ENCODE measurements at regions not wholly inside any gene's neighbourhood (a gene's known extent, or its start where the extent isn't known, plus 50 kb on each side); places are given as distances from the start of the nearest gene placed in this dataset.

GRCh38 chr1:195608883-195609282, 999.4 kb downstream of the KCNT2 start:
- DNase-seq (ENCODE audit: low read depth) = no peak
- peak; percentile 19 for TF ChIP-seq CTCF (IDR thresholded peaks at IDR 0.05; ENCODE audit: insufficient read depth, low read length)
- no peak overlapping the region for H3K4me3 ChIP-seq (ENCODE audit: low read depth, low read length)

- no peak for DNase-seq (ENCODE audit: low read depth)
- H3K4me3 ChIP-seq (ENCODE audit: low read depth, low read length) = no peak overlapping the region
- TF ChIP-seq CTCF (IDR thresholded peaks at IDR 0.05; ENCODE audit: insufficient read depth, low read length) = no peak
These were observed 1001.8 kb downstream of the KCNT2 start for GRCh38 chr1:195606483-195606882.

- no peak for TF ChIP-seq CTCF (IDR thresholded peaks at IDR 0.05; ENCODE audit: insufficient read depth, low read length)
- H3K4me3 ChIP-seq (ENCODE audit: low read depth, low read length) = no peak overlapping the region
- peak; percentile 44 for DNase-seq (ENCODE audit: low read depth)
These were observed 1004.0 kb downstream of the KCNT2 start for GRCh38 chr1:195604287-195604686.

- H3K4me3 ChIP-seq (ENCODE audit: low read depth, low read length) = no peak overlapping the region
- no peak for DNase-seq (ENCODE audit: low read depth)
- no peak for TF ChIP-seq CTCF (IDR thresholded peaks at IDR 0.05; ENCODE audit: insufficient read depth, low read length)
These were observed 1010.3 kb downstream of the KCNT2 start for GRCh38 chr1:195597891-195598290.

- H3K4me3 ChIP-seq (ENCODE audit: low read depth, low read length) = no peak overlapping the region
- TF ChIP-seq CTCF (IDR thresholded peaks at IDR 0.05; ENCODE audit: insufficient read depth, low read length) = no peak
- DNase-seq (ENCODE audit: low read depth) = no peak
These were observed 1013.5 kb downstream of the KCNT2 start for GRCh38 chr1:195594773-195595172.

- no peak overlapping the region for H3K4me3 ChIP-seq (ENCODE audit: low read depth, low read length)
- TF ChIP-seq CTCF (IDR thresholded peaks at IDR 0.05; ENCODE audit: insufficient read depth, low read length) = no peak
- no peak for DNase-seq (ENCODE audit: low read depth)
These were observed 1013.9 kb downstream of the KCNT2 start for GRCh38 chr1:195594322-195594721.

- no peak overlapping the region for H3K4me3 ChIP-seq (ENCODE audit: low read depth, low read length)
- peak; percentile 38 for DNase-seq (ENCODE audit: low read depth)
- TF ChIP-seq CTCF (IDR thresholded peaks at IDR 0.05; ENCODE audit: insufficient read depth, low read length) = no peak
These were observed 1016.1 kb downstream of the KCNT2 start for GRCh38 chr1:195591917-195592672.
